ENCODE measurements at regions not wholly inside any gene's neighbourhood (a gene's known extent, or its start where the extent isn't known, plus 50 kb on each side); places are given as distances from the start of the nearest gene placed in this dataset.

GRCh38 chr16:6557353-6558023 is 775.2 kb upstream of the RBFOX1 start:
- FAIRE-seq, result no peak
- DNase-seq (ENCODE audit: low spot score in 2 of 2), result no peak

- DNase-seq (ENCODE audit: low spot score in 2 of 2) (no peak), FAIRE-seq (no peak)
These were observed 783.2 kb upstream of the RBFOX1 start for GRCh38 chr16:6549415-6549814.

GRCh38 chr16:6548507-6548906 is 784.1 kb upstream of the RBFOX1 start:
- FAIRE-seq, result no peak
- DNase-seq (ENCODE audit: low spot score in 2 of 2), result no peak

- FAIRE-seq (no peak), DNase-seq (ENCODE audit: low spot score in 2 of 2) (no peak)
These were observed 785.5 kb upstream of the RBFOX1 start for GRCh38 chr16:6547131-6547530.

GRCh38 chr16:6545329-6545728 is 787.3 kb upstream of the RBFOX1 start:
- DNase-seq (ENCODE audit: low spot score in 2 of 2), result no peak
- FAIRE-seq, result no peak

GRCh38 chr16:6541267-6541666 is 791.4 kb upstream of the RBFOX1 start:
- no peak for DNase-seq (ENCODE audit: low spot score in 2 of 2)
- no peak for FAIRE-seq

GRCh38 chr16:6536411-6536810 is 796.2 kb upstream of the RBFOX1 start:
- FAIRE-seq (no peak), DNase-seq (ENCODE audit: low spot score in 2 of 2) (no peak)

- FAIRE-seq, result no peak
- DNase-seq (ENCODE audit: low spot score in 2 of 2), result no peak
These were observed 801.6 kb upstream of the RBFOX1 start for GRCh38 chr16:6531067-6531466.

- DNase-seq (ENCODE audit: low spot score in 2 of 2) (no peak), FAIRE-seq (no peak)
These were observed 804.4 kb upstream of the RBFOX1 start for GRCh38 chr16:6528217-6528616.

GRCh38 chr16:6527646-6528045 is 805.0 kb upstream of the RBFOX1 start:
- DNase-seq (ENCODE audit: low spot score in 2 of 2), result no peak
- no peak for FAIRE-seq

- no peak for DNase-seq (ENCODE audit: low spot score in 2 of 2)
- FAIRE-seq, result no peak
These were observed 808.1 kb upstream of the RBFOX1 start for GRCh38 chr16:6524501-6524900.

- no peak for DNase-seq (ENCODE audit: low spot score in 2 of 2)
- FAIRE-seq, result no peak
These were observed 815.5 kb upstream of the RBFOX1 start for GRCh38 chr16:6517020-6517720.

GRCh38 chr16:6512512-6512911 is 820.1 kb upstream of the RBFOX1 start:
- FAIRE-seq (no peak), DNase-seq (ENCODE audit: low spot score in 2 of 2) (no peak)

GRCh38 chr16:6510261-6510660 is 822.4 kb upstream of the RBFOX1 start:
- FAIRE-seq (no peak), DNase-seq (ENCODE audit: low spot score in 2 of 2) (no peak)

- DNase-seq (ENCODE audit: low spot score in 2 of 2), result no peak
- FAIRE-seq, result no peak
These were observed 833.2 kb upstream of the RBFOX1 start for GRCh38 chr16:6499413-6499812.

- FAIRE-seq, result no peak
- DNase-seq (ENCODE audit: low spot score in 2 of 2), result no peak
These were observed 833.8 kb upstream of the RBFOX1 start for GRCh38 chr16:6498858-6499257.

- no peak for FAIRE-seq
- no peak for DNase-seq (ENCODE audit: low spot score in 2 of 2)
These were observed 835.6 kb upstream of the RBFOX1 start for GRCh38 chr16:6496996-6497395.

- no peak for FAIRE-seq
- no peak for DNase-seq (ENCODE audit: low spot score in 2 of 2)
These were observed 837.0 kb upstream of the RBFOX1 start for GRCh38 chr16:6495486-6496210.

- no peak for FAIRE-seq
These were observed 837.9 kb upstream of the RBFOX1 start for GRCh38 chr16:6494716-6495115.

GRCh38 chr16:6493555-6493954 is 839.1 kb upstream of the RBFOX1 start:
- FAIRE-seq (no peak), DNase-seq (ENCODE audit: low spot score in 2 of 2) (no peak)

More at GRCh38 chr16:6494716-6495115, 837.9 kb upstream of the RBFOX1 start:
- DNase-seq (ENCODE audit: low spot score in 2 of 2), result no peak

GRCh38 chr16:6492742-6493141 is 839.9 kb upstream of the RBFOX1 start:
- DNase-seq (ENCODE audit: low spot score in 2 of 2) (no peak), FAIRE-seq (no peak)

GRCh38 chr16:6484935-6485334 is 847.7 kb upstream of the RBFOX1 start:
- no peak for FAIRE-seq

More at GRCh38 chr16:6484935-6485334, 847.7 kb upstream of the RBFOX1 start:
- no peak for DNase-seq (ENCODE audit: low spot score in 2 of 2)

All from frontal cortex (tissue), 3 donors.